NB4 (cell line): ENCODE measurements at regions not wholly inside any gene's neighbourhood (a gene's known extent, or its start where the extent isn't known, plus 50 kb on each side); places are given as distances from the start of the nearest gene placed in this dataset.

Source experiments
- CTCF ChIP-seq: IDR thresholded peaks from one replicate; pipeline ENCODE4 v1.5.1; 2012; ENCODE audit warnings: low read depth, low read length
- MYC ChIP-seq: IDR thresholded peaks from 2 replicates; pipeline ENCODE4 v1.6.1; 2011; ENCODE audit warnings: low read depth, low read length
- POLR2A ChIP-seq: IDR thresholded peaks from 2 replicates; pipeline ENCODE4 v1.6.1; 2011; ENCODE audit warnings: mild to moderate bottlenecking; ENCODE audit not compliant: insufficient read length; ENCODE audit errors: extremely low read depth

- TF ChIP-seq CTCF (no peak), POLR2A (no peak), MYC (no peak)
These were observed 100.6 kb downstream of the ACKR3 start for GRCh38 chr2:236670235-236670620.
